D341Med (cell line): ENCODE measurements at regions not wholly inside any gene's neighbourhood (a gene's known extent, or its start where the extent isn't known, plus 50 kb on each side); places are given as distances from the start of the nearest gene placed in this dataset.

ENCODE experiments used
- DNase-seq: peaks from one replicate; pipeline ENCODE4 v3.0.0; 2012; ENCODE audit warnings: low spot score

GRCh38 chr4:180512801-180513475 is 1730.3 kb upstream of the TENM3 start:
- DNase-seq, result no peak

- no peak for DNase-seq
Measured at GRCh38 chr4:180518906-180519305, 1724.3 kb upstream of the TENM3 start.

- DNase-seq, result no peak
Measured at GRCh38 chr4:180521181-180521580, 1722.0 kb upstream of the TENM3 start.

GRCh38 chr4:180525523-180526077 is 1717.6 kb upstream of the TENM3 start:
- no peak for DNase-seq

- DNase-seq, result no peak
Measured at GRCh38 chr4:180528003-180528402, 1715.2 kb upstream of the TENM3 start.

- no peak for DNase-seq
Measured at GRCh38 chr4:180530787-180531186, 1712.4 kb upstream of the TENM3 start.

GRCh38 chr4:180532691-180533090 is 1710.5 kb upstream of the TENM3 start:
- DNase-seq, result no peak

- no peak for DNase-seq
Measured at GRCh38 chr4:180538384-180539057, 1704.7 kb upstream of the TENM3 start.

GRCh38 chr4:180539284-180539683 is 1703.9 kb upstream of the TENM3 start:
- DNase-seq, result no peak

- no peak for DNase-seq
Measured at GRCh38 chr4:180541678-180542077, 1701.5 kb upstream of the TENM3 start.

- no peak for DNase-seq
Measured at GRCh38 chr4:180542445-180543100, 1700.6 kb upstream of the TENM3 start.

GRCh38 chr4:180550106-180550505 is 1693.1 kb upstream of the TENM3 start:
- no peak for DNase-seq

- DNase-seq, result peak; percentile 34
Measured at GRCh38 chr4:180557348-180557747, 1685.9 kb upstream of the TENM3 start.

GRCh38 chr4:180557950-180558349 is 1685.3 kb upstream of the TENM3 start:
- DNase-seq, result no peak

GRCh38 chr4:180558427-180558826 is 1684.8 kb upstream of the TENM3 start:
- no peak for DNase-seq

- no peak for DNase-seq
Measured at GRCh38 chr4:180560896-180561295, 1682.3 kb upstream of the TENM3 start.

- no peak for DNase-seq
Measured at GRCh38 chr4:180564026-180564425, 1679.2 kb upstream of the TENM3 start.

GRCh38 chr4:180564448-180564847 is 1678.8 kb upstream of the TENM3 start:
- no peak for DNase-seq

- no peak for DNase-seq
Measured at GRCh38 chr4:180565856-180566431, 1677.3 kb upstream of the TENM3 start.

- DNase-seq, result no peak
Measured at GRCh38 chr4:180566492-180566891, 1676.7 kb upstream of the TENM3 start.

- no peak for DNase-seq
Measured at GRCh38 chr4:180567080-180567479, 1676.1 kb upstream of the TENM3 start.

GRCh38 chr4:180571516-180572055 is 1671.6 kb upstream of the TENM3 start:
- no peak for DNase-seq
